GM04503 (cell line): ENCODE measurements at regions not wholly inside any gene's neighbourhood (a gene's known extent, or its start where the extent isn't known, plus 50 kb on each side); places are given as distances from the start of the nearest gene placed in this dataset.
A peak's percentile ranks its signal among the peaks of the same experiment; 100 is the strongest.

Experiments used
- DNase-seq: peaks from one replicate; pipeline ENCODE4 v3.0.0-alpha.2; 2012; ENCODE audit warnings: low read depth

GRCh38 chr2:12498286-12498685 is 218.4 kb upstream of the TRIB2 start:
- DNase-seq = no peak

- no peak for DNase-seq
Observed at GRCh38 chr2:12498704-12499103, 218.0 kb upstream of the TRIB2 start.

- DNase-seq = no peak
Observed at GRCh38 chr2:12500899-12501298, 215.8 kb upstream of the TRIB2 start.

GRCh38 chr2:12501469-12502158 is 215.1 kb upstream of the TRIB2 start:
- DNase-seq = no peak

GRCh38 chr2:12502759-12503158 is 214.0 kb upstream of the TRIB2 start:
- no peak for DNase-seq

- DNase-seq = no peak
Observed at GRCh38 chr2:12504443-12504842, 212.3 kb upstream of the TRIB2 start.

- no peak for DNase-seq
Observed at GRCh38 chr2:12506846-12507245, 209.9 kb upstream of the TRIB2 start.

GRCh38 chr2:12507295-12507694 is 209.4 kb upstream of the TRIB2 start:
- DNase-seq = peak; percentile 87

- DNase-seq = no peak
Observed at GRCh38 chr2:12510070-12510469, 206.7 kb upstream of the TRIB2 start.

- DNase-seq = no peak
Observed at GRCh38 chr2:12513339-12513738, 203.4 kb upstream of the TRIB2 start.

- DNase-seq = no peak
Observed at GRCh38 chr2:12514168-12514567, 202.6 kb upstream of the TRIB2 start.

- DNase-seq = no peak
Observed at GRCh38 chr2:12514631-12515437, 201.9 kb upstream of the TRIB2 start.

GRCh38 chr2:12515871-12516270 is 200.9 kb upstream of the TRIB2 start:
- no peak for DNase-seq

GRCh38 chr2:12533337-12534005 is 183.3 kb upstream of the TRIB2 start:
- DNase-seq = no peak

GRCh38 chr2:12534646-12535263 is 182.0 kb upstream of the TRIB2 start:
- peak; percentile 99 for DNase-seq

- no peak for DNase-seq
Observed at GRCh38 chr2:12536976-12537375, 179.8 kb upstream of the TRIB2 start.

- no peak for DNase-seq
Observed at GRCh38 chr2:12538138-12538694, 178.5 kb upstream of the TRIB2 start.

GRCh38 chr2:12539336-12539735 is 177.4 kb upstream of the TRIB2 start:
- no peak for DNase-seq

- DNase-seq = no peak
Observed at GRCh38 chr2:12539776-12540562, 176.8 kb upstream of the TRIB2 start.

- no peak for DNase-seq
Observed at GRCh38 chr2:12543076-12543977, 173.4 kb upstream of the TRIB2 start.
